HT-29 (cell line): ENCODE measurements at regions not wholly inside any gene's neighbourhood (a gene's known extent, or its start where the extent isn't known, plus 50 kb on each side); places are given as distances from the start of the nearest gene placed in this dataset.
"Not testable (repeated sequence)": the region's sequence is repeated elsewhere in the genome, so short reads cannot be mapped to it uniquely, and the experiment has no call there.

Experiments used
- DNase-seq: peaks from one replicate; pipeline ENCODE4 v3.0.0-alpha.2; 2015; ENCODE audit warnings: low spot score

DNA sequence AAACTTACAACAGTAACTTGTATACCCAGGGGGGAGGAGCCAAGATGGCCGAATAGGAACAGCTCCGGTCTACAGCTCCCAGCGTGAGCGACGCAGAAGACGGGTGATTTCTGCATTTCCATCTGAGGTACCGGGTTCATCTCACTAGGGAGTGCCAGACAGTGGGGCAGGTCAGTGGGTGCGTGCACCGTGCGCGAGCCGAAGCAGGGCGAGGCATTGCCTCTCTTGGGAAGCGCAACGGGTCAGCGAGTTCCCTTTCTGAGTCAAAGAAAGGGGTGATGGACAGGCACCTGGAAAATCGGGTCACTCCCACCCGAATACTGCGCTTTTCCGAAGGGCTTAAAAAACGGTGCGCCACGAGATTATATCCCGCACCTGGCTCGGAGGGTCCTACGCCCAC is 278.8 kb downstream of the FAM47B start:
- DNase-seq, result not testable (repeated sequence)

- DNase-seq, result no peak
These were observed 301.6 kb downstream of the FAM47B start for GRCh38 chrX:35244088-35244741.

GRCh38 chrX:35244796-35245508 is 302.4 kb downstream of the FAM47B start:
- DNase-seq, result no peak

- DNase-seq, result no peak
These were observed 308.6 kb downstream of the FAM47B start for GRCh38 chrX:35251226-35251625.

- no peak for DNase-seq
These were observed 333.5 kb downstream of the FAM47B start for GRCh38 chrX:35276115-35276514.

GRCh38 chrX:35285289-35285962 is 342.8 kb downstream of the FAM47B start:
- no peak for DNase-seq

GRCh38 chrX:35288657-35289056 is 346.1 kb downstream of the FAM47B start:
- DNase-seq, result no peak

- DNase-seq, result no peak
These were observed 347.4 kb downstream of the FAM47B start for GRCh38 chrX:35289952-35290351.

DNA sequence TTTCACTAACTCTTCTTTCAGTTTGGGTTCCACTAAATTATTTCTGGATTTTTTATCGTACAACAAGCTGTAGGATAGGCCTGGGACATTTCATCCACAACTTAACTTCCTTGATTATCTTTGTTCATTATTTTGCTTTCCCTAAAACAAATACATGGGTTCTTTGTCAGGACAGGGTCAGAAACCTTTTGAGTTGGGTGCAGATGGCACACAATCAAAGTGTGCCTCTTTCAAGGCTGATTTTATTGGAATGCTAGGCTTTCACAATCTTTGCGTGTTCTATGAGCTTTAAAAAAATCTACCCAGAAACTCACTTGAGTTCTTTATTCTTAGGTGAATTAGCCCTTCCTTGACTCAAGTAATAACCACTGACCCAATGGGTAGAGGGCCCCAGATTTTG is 348.4 kb downstream of the FAM47B start:
- DNase-seq, result no peak

- no peak for DNase-seq
These were observed 349.9 kb downstream of the FAM47B start for GRCh38 chrX:35292522-35292921.

DNA sequence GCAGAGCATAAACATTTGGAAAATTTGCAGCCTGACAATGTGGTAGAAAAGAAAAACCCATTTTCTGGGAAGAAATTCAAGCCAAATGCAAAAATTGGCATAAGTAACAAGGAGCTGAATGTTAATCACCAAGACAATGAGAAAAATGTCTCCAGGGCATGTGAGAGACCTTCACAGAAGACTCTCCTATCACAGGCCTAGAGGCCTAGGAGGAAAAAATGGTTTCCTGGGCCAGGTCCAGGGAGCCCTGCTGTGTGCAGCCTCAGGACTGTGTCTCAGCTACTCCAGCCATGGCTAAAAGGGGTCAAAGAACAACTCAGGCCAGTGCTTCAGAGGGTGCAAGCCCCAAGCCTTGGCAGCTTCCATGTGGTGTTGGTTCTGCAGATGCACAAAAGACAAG is 362.4 kb downstream of the FAM47B start:
- DNase-seq, result not testable (repeated sequence)

GRCh38 chrX:35339796-35340195 is 397.2 kb downstream of the FAM47B start:
- no peak for DNase-seq

- no peak for DNase-seq
These were observed 397.9 kb downstream of the FAM47B start for GRCh38 chrX:35340465-35340864.

- DNase-seq, result no peak
These were observed 408.6 kb downstream of the FAM47B start for GRCh38 chrX:35351212-35351611.

DNA sequence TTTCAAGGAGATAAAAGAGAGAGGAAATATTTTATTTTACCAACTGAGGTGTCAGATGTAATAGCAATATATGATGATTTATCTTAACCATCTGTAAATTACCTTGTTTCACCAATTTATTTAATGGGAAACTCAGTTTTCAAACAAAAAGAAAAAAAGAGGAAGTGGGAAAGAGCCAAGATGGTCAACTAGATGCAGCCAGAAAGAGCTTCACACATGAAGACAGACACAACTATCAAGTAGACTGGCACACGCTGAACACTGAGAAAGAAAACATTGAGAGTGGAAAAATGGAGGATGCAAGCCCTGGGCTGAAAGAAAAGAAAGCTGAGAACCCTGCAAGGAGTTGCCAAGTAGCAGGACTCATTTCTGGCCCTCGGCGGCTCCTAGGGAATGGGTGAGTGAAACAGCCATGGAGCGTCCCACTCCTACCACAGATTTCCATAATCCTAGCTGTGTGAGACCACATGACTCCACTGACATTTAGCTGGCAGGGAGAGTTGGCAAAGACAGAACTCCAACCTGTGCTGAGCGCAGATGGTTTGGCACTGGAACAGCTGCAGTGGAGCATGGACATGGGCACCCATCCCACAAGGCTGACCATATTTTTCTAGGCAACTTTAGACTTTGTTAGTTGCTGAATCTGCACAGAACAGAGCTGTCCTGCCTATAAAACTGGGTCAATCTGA is 409.3 kb downstream of the FAM47B start:
- no peak for DNase-seq

- DNase-seq, result no peak
These were observed 415.1 kb downstream of the FAM47B start for GRCh38 chrX:35357656-35358055.

GRCh38 chrX:35362866-35363265 is 420.3 kb downstream of the FAM47B start:
- DNase-seq, result no peak

- no peak for DNase-seq
These were observed 424.0 kb upstream of the MAGEB16 start for GRCh38 chrX:35374116-35374515.

DNA sequence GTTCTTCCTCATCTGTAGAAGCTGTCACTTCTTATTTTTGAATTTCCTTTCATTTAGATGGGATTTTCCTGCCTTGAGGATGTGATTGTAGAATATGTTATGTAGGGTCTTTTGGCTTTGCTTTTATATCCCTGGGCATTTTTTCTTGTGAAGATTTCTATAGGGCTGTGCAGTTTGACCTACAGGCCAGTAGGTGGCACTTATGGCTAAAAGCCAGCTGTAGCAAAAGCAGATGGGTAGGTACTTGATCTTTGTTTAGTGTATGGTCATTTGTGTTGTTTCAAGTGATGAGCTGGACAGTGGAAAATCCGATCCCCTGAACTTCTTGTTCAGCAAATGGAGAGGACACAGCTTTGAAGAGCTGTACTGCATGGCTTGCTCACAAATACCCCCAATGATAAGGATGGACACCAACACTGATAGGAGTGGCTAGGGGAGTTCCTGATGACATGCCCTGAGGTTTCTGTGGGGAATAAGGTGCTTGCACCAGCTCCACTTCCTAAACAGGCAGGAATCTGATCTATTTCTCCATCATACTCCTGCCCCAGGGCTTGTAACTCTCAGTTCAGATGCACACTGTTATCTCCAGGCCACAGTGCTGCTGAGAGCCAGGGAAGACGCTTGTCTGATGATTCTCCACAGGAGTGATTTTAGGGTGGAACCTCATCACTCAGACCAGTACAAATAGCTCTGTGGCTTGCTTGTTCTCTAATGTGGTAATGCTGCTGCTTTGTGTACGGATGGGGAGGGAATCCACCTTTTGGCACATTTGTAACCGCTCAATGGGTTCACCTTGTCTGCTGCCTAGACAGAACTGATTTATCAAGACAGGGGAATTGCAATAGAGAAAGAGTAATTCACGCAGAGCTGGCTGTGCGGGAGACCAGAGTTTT is 417.1 kb upstream of the MAGEB16 start:
- DNase-seq, result peak; percentile 42

DNA sequence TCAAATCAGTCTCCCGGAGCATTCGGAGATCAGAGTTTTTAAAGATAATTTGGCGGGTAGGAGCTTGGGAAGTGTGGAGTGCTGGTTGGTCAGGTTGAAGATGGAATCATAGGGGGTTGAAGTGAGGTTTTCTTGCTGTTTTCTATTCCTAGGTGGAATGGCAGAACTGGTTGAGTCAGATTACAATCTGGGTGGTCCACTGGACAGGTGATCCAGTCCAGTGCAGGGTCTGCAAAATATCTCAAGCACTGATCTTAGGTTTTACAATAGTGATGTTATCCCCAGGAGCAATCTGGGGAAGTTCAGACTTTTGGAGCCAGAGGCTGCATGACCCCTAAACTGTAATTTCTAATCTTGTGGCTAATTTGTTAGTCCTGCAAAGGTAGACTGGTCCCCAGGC is 416.4 kb upstream of the MAGEB16 start:
- not testable (repeated sequence) for DNase-seq

DNA sequence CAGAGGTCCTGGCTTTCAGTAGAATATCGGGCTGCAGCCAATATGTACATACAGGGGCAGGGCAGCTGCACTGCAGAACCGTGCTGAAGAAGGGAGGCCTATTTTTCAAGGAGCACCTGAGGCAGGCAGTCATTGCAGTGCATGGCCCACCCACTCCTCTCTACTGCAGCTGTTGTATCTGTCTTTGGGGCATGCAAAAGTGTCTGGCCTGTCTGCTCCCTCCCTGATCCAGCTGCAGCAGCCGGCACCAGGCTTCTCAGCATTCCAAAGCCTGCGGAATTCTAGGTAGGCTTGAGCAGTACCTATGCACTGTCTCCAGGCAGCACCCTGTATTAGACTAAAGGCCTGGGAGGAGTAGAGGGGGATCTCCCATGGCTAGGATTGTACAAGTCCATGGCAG is 415.2 kb upstream of the MAGEB16 start:
- no peak for DNase-seq
